HG02840 (cell line): ENCODE measurements at regions not wholly inside any gene's neighbourhood (a gene's known extent, or its start where the extent isn't known, plus 50 kb on each side); places are given as distances from the start of the nearest gene placed in this dataset.
"Not testable (repeated sequence)": the region's sequence is repeated elsewhere in the genome, so short reads cannot be mapped to it uniquely, and the experiment has no call there.

Source experiments
- ATAC-seq: cut with Tn5 transposase; IDR thresholded peaks from one replicate; pipeline ENCODE4 v1.9.1; 2021; ENCODE audit warnings: mild to moderate bottlenecking, moderate library complexity, moderate number of reproducible peaks; ENCODE audit not compliant: unreplicated experiment, low FRiP score

DNA sequence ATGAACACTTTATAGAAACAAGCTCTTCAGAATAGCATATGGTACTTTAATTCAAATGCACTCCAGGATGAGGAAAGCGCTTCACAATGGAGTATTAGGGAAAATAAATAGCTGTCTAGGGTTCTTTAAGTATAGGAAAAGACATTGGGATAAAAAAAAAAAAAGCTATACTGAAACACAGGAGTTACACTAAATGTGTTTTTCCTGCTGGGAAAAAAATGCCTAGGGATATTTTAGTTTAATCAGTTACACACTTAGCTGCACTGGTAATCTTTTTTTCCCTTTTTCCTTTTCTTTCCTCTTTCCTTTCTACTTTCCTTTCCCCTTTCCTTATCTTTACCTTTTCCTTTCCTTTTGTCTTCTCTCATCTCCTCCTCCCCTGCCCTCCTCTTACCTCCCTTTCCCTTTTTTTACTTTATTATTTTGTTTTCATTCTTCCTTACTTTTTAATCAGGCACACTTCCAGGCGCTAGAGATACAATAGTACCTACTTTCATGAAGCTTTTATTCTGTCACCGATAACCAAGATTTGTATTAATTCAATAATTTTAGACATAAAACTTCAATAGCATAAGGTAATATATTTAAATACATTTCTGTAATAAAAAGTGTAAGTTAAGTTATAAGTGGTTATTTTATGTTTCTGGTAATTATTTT lies 758.7 kb downstream of the CDH18 start:
- no peak for ATAC-seq

DNA sequence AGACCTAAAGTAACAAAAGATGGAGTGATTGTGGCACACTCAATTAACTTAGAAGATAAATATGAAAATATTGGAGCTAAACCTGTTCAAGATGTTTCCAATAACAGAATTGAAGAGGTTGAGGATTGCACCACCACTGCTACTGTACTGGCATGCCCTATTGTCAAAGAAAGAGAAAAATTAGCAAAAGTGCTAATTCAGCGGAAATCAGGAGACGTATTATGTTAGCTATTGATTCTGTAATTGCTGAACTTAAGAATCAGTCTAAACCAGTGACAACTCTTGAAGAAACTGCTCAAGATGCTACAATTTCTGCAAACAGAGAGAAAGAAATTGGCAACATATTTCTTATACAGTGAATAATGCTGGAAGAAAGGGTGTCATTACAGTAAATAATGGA lies 754.4 kb downstream of the CDH18 start:
- no peak for ATAC-seq

DNA sequence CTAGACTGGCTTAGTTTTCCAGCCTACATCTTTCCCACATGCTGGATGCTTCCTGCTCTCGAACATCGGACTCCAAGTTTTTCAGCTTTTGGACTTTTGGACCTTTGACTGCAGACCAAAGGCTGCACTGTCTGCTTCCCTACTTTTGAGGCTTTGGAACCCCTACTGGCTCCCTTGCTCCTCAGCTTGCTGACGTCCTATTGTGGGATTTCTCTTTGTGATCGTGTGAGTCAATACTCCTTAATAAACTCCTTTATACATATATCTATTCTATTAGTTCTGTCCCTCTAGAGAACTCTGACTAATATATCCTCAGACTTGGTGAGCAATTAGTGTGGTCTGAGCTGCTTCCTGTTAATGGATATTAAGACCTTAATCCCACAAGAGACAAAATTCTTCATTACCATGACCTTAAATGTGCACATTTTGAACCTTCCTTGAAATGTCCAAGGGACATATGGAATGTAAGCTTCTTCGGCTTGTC lies 752.9 kb downstream of the CDH18 start:
- ATAC-seq = no peak

- ATAC-seq = no peak
Measured at GRCh38 chr5:19240170-19240569, 747.8 kb downstream of the CDH18 start.

GRCh38 chr5:19241690-19242089 lies 746.3 kb downstream of the CDH18 start:
- ATAC-seq = no peak

- not testable (repeated sequence) for ATAC-seq
Measured at GRCh38 chr5:19246191-19246590, 741.8 kb downstream of the CDH18 start.

- no peak for ATAC-seq
Measured at GRCh38 chr5:19247302-19247701, 740.7 kb downstream of the CDH18 start.

DNA sequence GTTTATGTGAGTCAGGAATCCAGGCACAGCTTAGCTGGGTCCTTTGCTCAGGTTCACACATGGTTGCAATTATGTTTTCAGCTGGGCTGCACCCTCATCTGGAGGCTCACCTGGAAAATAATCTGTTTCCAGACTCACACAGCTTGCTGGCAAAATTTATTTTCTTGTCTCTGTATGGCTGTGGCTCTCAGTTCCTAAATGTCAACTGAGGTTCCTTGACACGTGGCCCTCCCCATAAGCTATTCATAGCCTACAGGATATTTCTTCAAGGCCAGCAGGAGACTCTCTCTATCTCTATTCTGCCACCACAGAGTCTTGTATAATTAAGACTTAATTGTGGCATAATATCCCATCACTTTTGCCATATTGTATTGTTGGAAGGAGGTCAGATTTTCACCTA lies 732.0 kb downstream of the CDH18 start:
- no peak for ATAC-seq

GRCh38 chr5:19258686-19259085 lies 729.3 kb downstream of the CDH18 start:
- ATAC-seq = no peak

GRCh38 chr5:19261879-19262278 lies 726.1 kb downstream of the CDH18 start:
- no peak for ATAC-seq

GRCh38 chr5:19264821-19265220 lies 723.2 kb downstream of the CDH18 start:
- no peak for ATAC-seq

- ATAC-seq = no peak
Measured at GRCh38 chr5:19266791-19267190, 721.2 kb downstream of the CDH18 start.

DNA sequence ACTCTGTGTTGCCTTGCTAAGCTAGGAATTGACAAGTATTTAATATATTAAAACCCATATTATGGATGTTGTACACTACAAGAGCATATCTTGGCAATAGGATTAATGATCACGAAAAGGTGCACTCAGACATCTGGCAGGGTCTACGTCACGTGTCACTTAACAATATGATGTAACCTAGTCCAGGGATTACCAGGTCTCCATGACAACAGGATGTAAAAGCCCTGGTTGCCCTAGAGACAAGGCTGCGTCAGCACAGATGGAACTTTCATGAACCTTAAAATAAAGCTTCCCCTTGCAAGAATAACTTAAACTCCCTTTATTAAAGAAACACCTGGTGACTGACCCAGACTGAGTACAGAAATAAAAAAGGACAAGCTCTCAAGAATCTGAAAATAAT lies 717.8 kb downstream of the CDH18 start:
- ATAC-seq = no peak

- no peak for ATAC-seq
Measured at GRCh38 chr5:19274578-19274977, 713.4 kb downstream of the CDH18 start.

DNA sequence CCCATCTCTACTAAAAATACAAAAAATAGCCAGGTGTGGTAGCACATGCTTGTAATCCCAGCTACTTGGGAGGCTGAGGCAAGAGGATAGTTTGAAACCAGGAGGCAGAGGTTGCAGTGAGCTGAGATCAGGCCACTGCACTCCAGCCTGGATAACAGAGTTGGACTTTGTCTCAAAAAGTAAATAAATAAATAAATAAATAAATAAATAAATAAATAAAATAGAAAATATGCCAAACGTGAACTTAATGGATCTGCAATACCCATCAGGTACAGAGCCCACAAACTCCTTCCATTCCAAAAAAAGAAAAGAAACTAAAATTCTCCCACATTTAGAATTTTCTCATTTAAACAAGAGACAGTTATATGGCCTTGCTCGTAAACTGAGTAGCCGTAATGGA lies 702.7 kb downstream of the CDH18 start:
- ATAC-seq = no peak

DNA sequence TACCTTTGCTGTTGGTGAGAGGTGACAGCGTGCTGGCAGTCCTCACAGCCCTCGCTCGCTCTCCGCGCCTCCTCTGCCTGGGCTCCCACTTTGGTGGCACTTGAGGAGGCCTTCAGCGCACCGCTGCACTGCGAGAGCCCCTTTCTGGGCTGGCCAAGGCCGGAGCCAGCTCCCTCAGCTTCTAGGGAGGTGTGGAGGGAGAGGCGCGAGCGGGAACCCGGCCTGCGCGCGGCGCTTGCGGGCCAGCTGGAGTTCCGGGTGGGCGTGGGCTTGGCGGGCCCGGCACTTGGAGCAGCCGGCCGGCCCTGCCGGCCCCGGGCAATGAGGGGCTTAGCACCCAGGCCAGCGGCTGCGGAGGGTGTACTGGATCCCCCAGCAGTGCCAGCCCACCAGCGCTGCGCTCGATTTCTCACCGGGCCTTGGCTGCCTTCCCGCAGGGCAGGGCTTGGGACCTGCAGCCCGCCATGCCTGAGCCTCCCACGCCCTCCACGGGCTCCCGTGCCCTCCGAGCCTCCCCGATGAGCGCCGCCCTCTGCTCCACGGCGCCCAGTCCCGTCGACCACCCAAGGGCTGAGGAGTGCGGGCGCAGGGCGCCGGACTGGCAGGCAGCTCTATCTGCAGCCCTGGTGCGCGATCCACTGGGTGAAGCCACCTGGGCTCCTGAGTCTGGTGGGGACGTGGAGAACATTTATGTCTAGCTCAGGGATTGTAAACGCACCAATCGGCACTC lies 700.3 kb downstream of the CDH18 start:
- ATAC-seq = not testable (repeated sequence)

DNA sequence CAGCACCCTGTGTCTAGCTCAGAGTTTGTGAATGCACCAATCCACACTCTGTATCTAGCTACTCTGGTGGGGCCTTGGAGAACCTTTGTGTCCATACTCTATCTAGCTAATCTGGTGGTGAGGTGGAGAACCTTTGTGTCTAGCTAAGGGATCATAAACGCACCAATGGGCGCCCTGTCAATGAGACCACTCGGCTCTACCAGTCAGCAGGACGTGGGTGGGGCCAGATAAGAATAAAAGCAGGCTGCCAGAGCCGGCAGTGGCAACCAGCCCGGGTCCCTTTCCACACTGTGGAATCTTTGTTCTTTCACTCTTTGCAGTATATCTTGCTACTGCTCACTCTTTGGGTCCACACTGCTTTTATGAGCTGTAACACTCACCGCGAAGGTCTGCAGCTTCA lies 699.7 kb downstream of the CDH18 start:
- ATAC-seq = not testable (repeated sequence)

DNA sequence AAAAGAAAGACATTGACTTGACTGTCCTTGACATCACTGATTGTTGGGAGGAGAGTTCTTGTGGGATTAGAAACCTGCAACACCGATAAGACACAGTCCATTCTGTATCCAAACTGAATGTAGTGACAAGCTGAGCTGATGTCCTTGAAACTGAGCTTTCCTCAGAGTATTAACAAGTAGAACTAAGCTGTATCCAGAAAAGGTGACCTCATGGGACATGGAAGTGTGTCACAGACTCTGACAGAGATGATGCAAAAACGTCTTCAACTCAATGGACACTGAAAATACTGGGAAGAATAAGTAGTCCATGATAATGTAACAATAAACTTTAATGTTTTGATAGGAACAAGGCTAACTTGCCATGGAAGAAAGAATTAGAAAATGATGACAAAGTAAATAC lies 690.1 kb downstream of the CDH18 start:
- no peak for ATAC-seq

GRCh38 chr5:19301271-19301670 lies 686.7 kb downstream of the CDH18 start:
- ATAC-seq = no peak

- no peak for ATAC-seq
Measured at GRCh38 chr5:19314840-19315239, 673.2 kb downstream of the CDH18 start.

DNA sequence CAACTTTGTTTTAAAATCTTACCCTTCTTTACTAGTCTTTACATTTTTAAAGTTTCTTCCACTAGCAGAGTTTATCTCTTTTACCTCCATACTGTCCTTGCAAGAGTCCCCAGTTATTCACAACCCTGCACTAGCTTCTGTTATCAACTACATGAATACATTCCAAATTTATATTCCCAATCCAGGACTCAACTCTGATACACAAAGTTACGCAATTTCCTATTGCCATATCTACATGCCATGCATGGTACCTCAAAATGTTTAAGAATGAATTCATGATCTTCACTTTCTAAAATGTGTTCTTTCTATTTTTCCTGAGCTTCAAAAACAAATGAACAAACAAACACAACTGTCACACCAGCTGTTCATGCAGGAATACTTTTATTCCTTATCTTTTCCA lies 668.7 kb downstream of the CDH18 start:
- no peak for ATAC-seq
